Keratinocyte (primary cell): ENCODE measurements at regions not wholly inside any gene's neighbourhood (a gene's known extent, or its start where the extent isn't known, plus 50 kb on each side); places are given as distances from the start of the nearest gene placed in this dataset.

Experiments used
- DNase-seq: peaks from one replicate; pipeline ENCODE4 v3.0.0-alpha.2; 2011; ENCODE audit warnings: low read depth, missing footprints, low spot score
- FAIRE-seq: peaks from 2 replicates; lab custom pipeline; 2011; peaks lifted over from hg19 to GRCh38; lab: Jason Lieb, UNC
- H2AFZ ChIP-seq: 2 replicates; pipeline ENCODE4 v1.6.0; 2012; ENCODE audit warnings: low read length, control low read depth, inconsistent platforms; ENCODE audit not compliant: control insufficient read depth
- H3K27ac ChIP-seq: 2 replicates; pipeline ENCODE4 v1.5.1; 2011; ENCODE audit warnings: low read length; ENCODE audit not compliant: control insufficient read depth, insufficient read depth
- H3K27me3 ChIP-seq: 3 replicates; pipeline ENCODE4 v1.6.0; 2011; ENCODE audit warnings: low read length; ENCODE audit not compliant: control insufficient read depth, insufficient read depth; ENCODE audit errors: extremely low read depth
- H3K36me3 ChIP-seq, 2 experiments: 2 replicates in 1 of 2; 3 replicates in 1 of 2; pipeline ENCODE4 v1.5.1; 2011; ENCODE audit warnings: low read length in 2 of 2, mild to moderate bottlenecking in 1 of 2; ENCODE audit not compliant: control insufficient read depth in 2 of 2, insufficient read depth in 2 of 2; ENCODE audit errors: extremely low read depth in 1 of 2
- H3K4me1 ChIP-seq: 3 replicates; pipeline ENCODE4 v1.5.1; 2011; ENCODE audit warnings: low read length; ENCODE audit not compliant: control insufficient read depth, insufficient read depth; ENCODE audit errors: extremely low read depth
- H3K4me2 ChIP-seq: 3 replicates; pipeline ENCODE4 v1.6.0; 2011; ENCODE audit warnings: low read depth, low read length; ENCODE audit not compliant: control insufficient read depth, insufficient read depth; ENCODE audit errors: extremely low read depth
- H3K4me3 ChIP-seq, 3 experiments: fragments of 200-600 bp in 1 of 3; sonication (generic) in 1 of 3; 2 replicates in 2 of 3; 3 replicates in 1 of 3; pipeline ENCODE4 v1.5.1; 2011 to 2016; ENCODE audit warnings: low read length in 3 of 3, mild to moderate bottlenecking in 3 of 3, control low read depth in 2 of 3, inconsistent platforms in 1 of 3, low read depth in 1 of 3, mixed read lengths in 1 of 3, mixed run types in 1 of 3, moderate library complexity in 1 of 3; ENCODE audit not compliant: control insufficient read depth in 2 of 3, insufficient read depth in 2 of 3; ENCODE audit errors: extremely low read depth in 1 of 3
- H3K79me2 ChIP-seq: 2 replicates; pipeline ENCODE4 v1.6.0; 2012; ENCODE audit warnings: low read length; ENCODE audit not compliant: control insufficient read depth, insufficient read depth
- H3K9ac ChIP-seq: 3 replicates; pipeline ENCODE4 v1.6.0; 2011; ENCODE audit warnings: low read length; ENCODE audit not compliant: control insufficient read depth, insufficient read depth; ENCODE audit errors: extremely low read depth
- H3K9me1 ChIP-seq: 3 replicates; pipeline ENCODE4 v1.6.0; 2011; ENCODE audit warnings: low read length; ENCODE audit not compliant: control insufficient read depth, insufficient read depth; ENCODE audit errors: extremely low read depth
- H3K9me3 ChIP-seq: 2 replicates; pipeline ENCODE4 v1.5.1; 2012; ENCODE audit warnings: low read depth, low read length; ENCODE audit not compliant: control insufficient read depth
- H4K20me1 ChIP-seq: 3 replicates; pipeline ENCODE4 v1.6.0; 2011; ENCODE audit warnings: low read length; ENCODE audit not compliant: control insufficient read depth, insufficient read depth; ENCODE audit errors: extremely low read depth
- EZH2 ChIP-seq: IDR thresholded peaks from one replicate; pipeline ENCODE4 v1.6.1; 2012; ENCODE audit warnings: inconsistent platforms, mild to moderate bottlenecking, low read length, moderate library complexity
- dilution Hi-C: fragments of 300-500 bp; cut with MboI; formaldehyde crosslinking; loops from one replicate; pipeline ENCODE4 v1.7.0; 2020; ENCODE audit warnings: low sequenced_read_pairs; ENCODE audit not compliant: extremely low pct_ligation_motif_present
- TF ChIP-seq, protein P1 (sequence below), 3 experiments: IDR thresholded peaks in 1 of 3; conservative IDR thresholded peaks in 1 of 3; optimal IDR thresholded peaks in 1 of 3; 2 replicates in 2 of 3; 3 replicates in 1 of 3; pipeline versions ENCODE3 to v1.5.1; 2011; ENCODE audit warnings: low read length in 3 of 3, mild to moderate bottlenecking in 3 of 3, moderate library complexity in 2 of 3, control low read depth in 1 of 3, inconsistent platforms in 1 of 3; ENCODE audit not compliant: insufficient read depth in 2 of 3; ENCODE audit errors: extremely low read depth in 1 of 3

DNA sequence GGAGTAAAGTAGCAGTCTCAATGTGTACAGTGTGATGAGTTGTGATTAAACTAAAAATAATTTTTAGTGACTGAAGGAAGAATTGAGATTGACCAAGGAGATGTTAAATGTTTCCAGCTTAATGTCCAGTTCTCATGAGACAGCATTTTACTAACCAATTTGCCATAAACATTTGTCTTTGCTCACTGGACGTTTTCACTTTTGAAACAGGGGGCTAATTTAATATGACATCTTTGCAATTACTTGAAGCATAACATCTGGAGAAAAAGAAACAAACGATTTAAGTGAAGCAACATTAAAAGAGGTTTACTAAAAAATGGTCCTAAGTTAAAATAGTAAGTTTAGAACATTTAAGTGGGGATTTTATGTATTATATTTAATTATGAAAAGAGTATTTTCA lies 443.8 kb downstream of the BCKDHB start:
- FAIRE-seq (no peak), DNase-seq (no peak)
- no peaks in the 10 kb centered on the region for H4K20me1 ChIP-seq
- H3K27me3 ChIP-seq = no peaks in the 10 kb centered on the region
- no peak overlapping the region for H2AFZ ChIP-seq
- no peaks in the 10 kb centered on the region for H3K9me1 ChIP-seq
- no peak overlapping the region for H3K9ac ChIP-seq
- TF ChIP-seq, protein P1, sequence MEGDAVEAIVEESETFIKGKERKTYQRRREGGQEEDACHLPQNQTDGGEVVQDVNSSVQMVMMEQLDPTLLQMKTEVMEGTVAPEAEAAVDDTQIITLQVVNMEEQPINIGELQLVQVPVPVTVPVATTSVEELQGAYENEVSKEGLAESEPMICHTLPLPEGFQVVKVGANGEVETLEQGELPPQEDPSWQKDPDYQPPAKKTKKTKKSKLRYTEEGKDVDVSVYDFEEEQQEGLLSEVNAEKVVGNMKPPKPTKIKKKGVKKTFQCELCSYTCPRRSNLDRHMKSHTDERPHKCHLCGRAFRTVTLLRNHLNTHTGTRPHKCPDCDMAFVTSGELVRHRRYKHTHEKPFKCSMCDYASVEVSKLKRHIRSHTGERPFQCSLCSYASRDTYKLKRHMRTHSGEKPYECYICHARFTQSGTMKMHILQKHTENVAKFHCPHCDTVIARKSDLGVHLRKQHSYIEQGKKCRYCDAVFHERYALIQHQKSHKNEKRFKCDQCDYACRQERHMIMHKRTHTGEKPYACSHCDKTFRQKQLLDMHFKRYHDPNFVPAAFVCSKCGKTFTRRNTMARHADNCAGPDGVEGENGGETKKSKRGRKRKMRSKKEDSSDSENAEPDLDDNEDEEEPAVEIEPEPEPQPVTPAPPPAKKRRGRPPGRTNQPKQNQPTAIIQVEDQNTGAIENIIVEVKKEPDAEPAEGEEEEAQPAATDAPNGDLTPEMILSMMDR (optimal IDR thresholded peaks at IDR 0.05 in 1 of 3, IDR thresholded peaks at IDR 0.05 in 1 of 3, conservative IDR thresholded peaks at IDR 0.05 in 1 of 3; ENCODE audit: extremely low read depth in 1 of 3, insufficient read depth in 2 of 3, low read length in 3 of 3) = no peak
- no peak for TF ChIP-seq EZH2
- H3K4me1 ChIP-seq = peaks cover 13% of the 10 kb centered on the region
- H3K4me3 ChIP-seq = no peak overlapping the region
- no peaks in the 10 kb centered on the region for H3K36me3 ChIP-seq
- no peak overlapping the region for H3K27ac ChIP-seq
- no peak overlapping the region for H3K4me2 ChIP-seq
- no peaks in the 10 kb centered on the region for H3K79me2 ChIP-seq
- dilution Hi-C loops = no loop called here
- no peaks in the 10 kb centered on the region for H3K9me3 ChIP-seq

DNA sequence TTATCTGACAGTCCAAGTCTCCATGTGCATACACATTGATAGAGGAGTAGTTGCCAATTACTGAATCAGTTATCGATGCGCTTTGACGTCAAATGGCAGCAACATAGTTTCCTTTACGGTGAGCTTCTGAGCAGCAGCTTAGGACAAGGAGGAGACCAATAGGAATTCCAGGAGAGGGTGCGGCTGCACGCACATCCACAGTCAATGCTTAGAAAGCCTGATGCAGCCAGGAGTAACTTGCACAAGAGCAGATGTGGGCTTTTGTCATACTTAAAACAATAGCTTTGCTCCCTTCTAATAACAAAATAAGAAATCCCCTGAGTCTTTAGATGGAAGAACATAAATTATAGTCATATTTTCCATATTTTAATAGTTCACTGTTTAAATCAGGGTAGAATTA lies 442.1 kb downstream of the BCKDHB start:
- no peak for FAIRE-seq
- TF ChIP-seq, protein P1 (optimal IDR thresholded peaks at IDR 0.05 in 1 of 3, IDR thresholded peaks at IDR 0.05 in 1 of 3, conservative IDR thresholded peaks at IDR 0.05 in 1 of 3; ENCODE audit: extremely low read depth in 1 of 3, insufficient read depth in 2 of 3, low read length in 3 of 3) = no peak
- no peak for TF ChIP-seq EZH2

More for the DNA sequence above, 442.1 kb downstream of the BCKDHB start:
- dilution Hi-C loops = no loop called here
- Histone ChIP-seq H3K4me2 (no peak overlapping the region), H4K20me1 (no peaks in the 10 kb centered on the region), H3K27me3 (no peaks in the 10 kb centered on the region), H2AFZ (no peak overlapping the region), H3K9me1 (no peaks in the 10 kb centered on the region), H3K36me3 (no peaks in the 10 kb centered on the region), H3K4me3 (no peak overlapping the region), H3K79me2 (no peaks in the 10 kb centered on the region), H3K4me1 (peaks cover 16% of the 10 kb centered on the region), H3K27ac (peak overlapping the region; percentile 45), H3K9me3 (no peaks in the 10 kb centered on the region), H3K9ac (no peak overlapping the region)
- peak; percentile 23 for DNase-seq
